H9 (cell line): ENCODE measurements at regions not wholly inside any gene's neighbourhood (a gene's known extent, or its start where the extent isn't known, plus 50 kb on each side); places are given as distances from the start of the nearest gene placed in this dataset.

Source experiments
- DNase-seq: peaks from one replicate; pipeline ENCODE4 v3.0.0-alpha.2; 2017
- H2AFZ ChIP-seq: one replicate; pipeline ENCODE4 v1.6.1; 2013; ENCODE audit warnings: mild to moderate bottlenecking, low read length, control low read depth, moderate library complexity
- H2AK5ac ChIP-seq: 2 replicates; pipeline ENCODE4 v1.6.1; 2013; ENCODE audit warnings: low read length, control low read depth, mixed read lengths; ENCODE audit not compliant: insufficient read length
- H2BK120ac ChIP-seq: one replicate; pipeline ENCODE4 v1.6.1; 2013; ENCODE audit warnings: low read depth, mild to moderate bottlenecking, low read length, control low read depth, inconsistent platforms; ENCODE audit not compliant: poor library complexity, severe bottlenecking
- H2BK12ac ChIP-seq: 2 replicates; pipeline ENCODE4 v1.6.1; 2013; ENCODE audit warnings: low read length, control low read depth, mixed read lengths, low read depth; ENCODE audit not compliant: insufficient read length
- H2BK15ac ChIP-seq: 2 replicates; pipeline ENCODE4 v1.6.1; 2013; ENCODE audit warnings: low read depth, low read length, control low read depth
- H2BK20ac ChIP-seq: one replicate; pipeline ENCODE4 v1.6.1; 2013; ENCODE audit warnings: low read depth, mild to moderate bottlenecking, low read length, control low read depth, inconsistent platforms; ENCODE audit not compliant: poor library complexity, severe bottlenecking
- H2BK5ac ChIP-seq: 2 replicates; pipeline ENCODE4 v1.6.1; 2013; ENCODE audit warnings: low read length, control low read depth, mixed read lengths; ENCODE audit not compliant: insufficient read length
- H3K14ac ChIP-seq: 2 replicates; pipeline ENCODE4 v1.6.1; 2013; ENCODE audit warnings: low read length, control low read depth; ENCODE audit not compliant: insufficient read depth
- H3K18ac ChIP-seq: 2 replicates; pipeline ENCODE4 v1.6.1; 2013; ENCODE audit warnings: low read depth, mild to moderate bottlenecking, mixed read lengths, low read length, control low read depth; ENCODE audit not compliant: insufficient read length
- H3K23ac ChIP-seq: 2 replicates; pipeline ENCODE4 v1.6.1; 2013; ENCODE audit warnings: low read length, control low read depth, mixed read lengths, low read depth; ENCODE audit not compliant: insufficient read length
- H3K23me2 ChIP-seq: 2 replicates; pipeline ENCODE4 v1.6.1; 2013; ENCODE audit warnings: low read depth, mild to moderate bottlenecking, mixed read lengths, low read length, control low read depth; ENCODE audit not compliant: insufficient read length, poor library complexity, severe bottlenecking
- H3K27ac ChIP-seq: 2 replicates; pipeline ENCODE4 v1.5.1; 2013; ENCODE audit warnings: low read length, control low read depth, mixed read lengths, low read depth; ENCODE audit not compliant: insufficient read length
- H3K27me3 ChIP-seq: 2 replicates; pipeline ENCODE4 v1.6.1; 2013; ENCODE audit warnings: low read length, control low read depth, inconsistent platforms; ENCODE audit not compliant: insufficient read depth
- H3K4ac ChIP-seq: 2 replicates; pipeline ENCODE4 v1.6.1; 2013; ENCODE audit warnings: low read depth, mild to moderate bottlenecking, control low read depth, inconsistent platforms, low read length, moderate library complexity
- H3K4me1 ChIP-seq: 2 replicates; pipeline ENCODE4 v1.6.1; 2013; ENCODE audit warnings: low read length, control low read depth, inconsistent platforms; ENCODE audit not compliant: insufficient read depth
- H3K4me2 ChIP-seq: 2 replicates; pipeline ENCODE4 v1.6.1; 2013; ENCODE audit warnings: low read length, control low read depth, mixed read lengths; ENCODE audit not compliant: insufficient read length, insufficient read depth
- H3K56ac ChIP-seq: 2 replicates; pipeline ENCODE4 v1.6.1; 2013; ENCODE audit warnings: low read depth, mild to moderate bottlenecking, mixed read lengths, low read length, control low read depth; ENCODE audit not compliant: insufficient read length
- H3K79me1 ChIP-seq: 2 replicates; pipeline ENCODE4 v1.6.1; 2013; ENCODE audit warnings: low read depth, mild to moderate bottlenecking, moderate library complexity, low read length, control low read depth, inconsistent platforms; ENCODE audit not compliant: insufficient read depth, poor library complexity, severe bottlenecking
- H3K79me2 ChIP-seq: 2 replicates; pipeline ENCODE4 v1.6.1; 2013; ENCODE audit warnings: low read length, control low read depth, inconsistent platforms; ENCODE audit not compliant: insufficient read depth
- H3K9ac ChIP-seq: 2 replicates; pipeline ENCODE4 v1.6.1; 2013; ENCODE audit warnings: low read length, control low read depth, mixed read lengths; ENCODE audit not compliant: insufficient read length; ENCODE audit errors: extremely low read depth
- H3K9me3 ChIP-seq: one replicate; pipeline ENCODE4 v1.6.1; 2013; ENCODE audit warnings: low read depth, low read length, inconsistent platforms; ENCODE audit not compliant: control insufficient read depth
- H3T11ph ChIP-seq: one replicate; pipeline ENCODE4 v1.6.1; 2013; ENCODE audit warnings: mild to moderate bottlenecking, low read length, control low read depth, inconsistent platforms
- H4K20me1 ChIP-seq: one replicate; pipeline ENCODE4 v1.6.1; 2013; ENCODE audit not compliant: control insufficient read depth, insufficient read length, insufficient read depth
- H4K5ac ChIP-seq: 2 replicates; pipeline ENCODE4 v1.6.1; 2013; ENCODE audit warnings: low read depth, mild to moderate bottlenecking, mixed read lengths, low read length, control low read depth; ENCODE audit not compliant: insufficient read length
- H4K8ac ChIP-seq: replicated peaks from 2 replicates; pipeline ENCODE4 v1.6.1; 2013; ENCODE audit warnings: low read length, control low read depth, mixed read lengths, low read depth; ENCODE audit not compliant: insufficient read length
- H4K91ac ChIP-seq: 2 replicates; pipeline ENCODE4 v1.6.1; 2013; ENCODE audit warnings: low read depth, mild to moderate bottlenecking, moderate library complexity, mixed read lengths, low read length, control low read depth; ENCODE audit not compliant: insufficient read length
- H3K27ac Mint-ChIP-seq, 3 experiments: 2 replicates in 2 of 3; 3 replicates in 1 of 3; pipeline ENCODE4 v1.8.0; 2020 to 2021; ENCODE audit warnings: mixed read lengths in 3 of 3, mild to moderate bottlenecking in 1 of 3, moderate library complexity in 1 of 3
- H3K27me3 Mint-ChIP-seq: 2 replicates; pipeline ENCODE4 v1.8.0; 2021; ENCODE audit warnings: low read depth, mild to moderate bottlenecking, moderate library complexity, mixed read lengths
- H3K36me3 Mint-ChIP-seq, 3 experiments: 2 replicates in 2 of 3; 3 replicates in 1 of 3; pipeline ENCODE4 v1.8.0; 2020 to 2021; ENCODE audit warnings: low read depth in 3 of 3, mixed read lengths in 3 of 3; ENCODE audit not compliant: insufficient read depth in 1 of 3
- H3K4me1 Mint-ChIP-seq, 2 experiments: 2 replicates each; pipeline ENCODE4 v1.8.0; 2020; ENCODE audit warnings: mixed read lengths in 2 of 2
- H3K4me3 Mint-ChIP-seq, 2 experiments: 2 replicates in 1 of 2; 3 replicates in 1 of 2; pipeline ENCODE4 v1.8.0; 2020 to 2021; ENCODE audit warnings: mild to moderate bottlenecking in 2 of 2, mixed read lengths in 2 of 2, moderate library complexity in 1 of 2
- H3K9me3 Mint-ChIP-seq, 2 experiments: 2 replicates in 1 of 2; 3 replicates in 1 of 2; pipeline ENCODE4 v1.8.0; 2020; ENCODE audit warnings: mild to moderate bottlenecking in 2 of 2, mixed read lengths in 2 of 2, moderate library complexity in 1 of 2
- CTCF ChIP-seq: fragments of 200-600 bp; sonication (generic); conservative IDR thresholded peaks from 3 replicates; pipeline ENCODE4 v1.8.0; 2021; ENCODE audit warnings: antibody characterized with exemption, mild to moderate bottlenecking
- WGBS: extraction: QIAGEN DNeasy Blood & Tissue Kit; methylation state at CpG from one replicate; pipeline ENCODE4 v1.1.7; 2013; ENCODE audit warnings: missing lambda C conversion rate, low lambda C conversion rate, mixed read lengths; ENCODE audit not compliant: insufficient read length; ENCODE audit errors: extremely low coverage; 5-methylcytosine and 5-hydroxymethylcytosine counted together

- TF ChIP-seq CTCF, result no peak
- H2BK5ac ChIP-seq, result no peak overlapping the region
- H4K20me1 ChIP-seq, result no peaks in the 10 kb centered on the region
- H3K9ac ChIP-seq, result no peak overlapping the region
- H2AFZ ChIP-seq, result no peak overlapping the region
- DNase-seq, result no peak
- no peaks in the 10 kb centered on the region for H3K23me2 ChIP-seq
- H3T11ph ChIP-seq, result no peak overlapping the region
- H3K14ac ChIP-seq, result no peak overlapping the region
- Mint-ChIP-seq H3K27ac (no peak overlapping the region), H3K27me3 (no peaks in the 10 kb centered on the region; the same call in 1 of the 2 replicates), H3K4me3 (no peak overlapping the region), H3K9me3 (peaks cover 53 to 57% of the 10 kb centered on the region in 2 experiments), H3K4me1 (no peaks in the 10 kb centered on the region), H3K36me3 (no peaks in the 10 kb centered on the region; a peak in 1 of 7 replicates)
- no peaks in the 10 kb centered on the region for H3K79me1 ChIP-seq
- no peak overlapping the region for H4K91ac ChIP-seq
- no peak overlapping the region for H3K18ac ChIP-seq
- H3K79me2 ChIP-seq, result no peaks in the 10 kb centered on the region
- no peak overlapping the region for H3K27ac ChIP-seq
- H3K23ac ChIP-seq, result no peak overlapping the region
- H2BK12ac ChIP-seq, result no peak overlapping the region
- no peaks in the 10 kb centered on the region for H3K9me3 ChIP-seq
- no peak overlapping the region for H4K5ac ChIP-seq
- H3K27me3 ChIP-seq, result no peaks in the 10 kb centered on the region
- H3K4me1 ChIP-seq, result no peaks in the 10 kb centered on the region
- no peak overlapping the region for H4K8ac ChIP-seq
- H2AK5ac ChIP-seq, result no peak overlapping the region
- no CpG with 5 or more reads among the region's 2 CpGs for WGBS
- H2BK20ac ChIP-seq, result no peak overlapping the region
- no peak overlapping the region for H3K56ac ChIP-seq
- no peak overlapping the region for H3K4me2 ChIP-seq
- no peak overlapping the region for H2BK15ac ChIP-seq
- no peak overlapping the region for H3K4ac ChIP-seq
- no peak overlapping the region for H2BK120ac ChIP-seq
These were observed 70.1 kb upstream of the HCCS start for GRCh38 chrX:11040996-11041395.
